PC-3 (cell line): ENCODE measurements at regions not wholly inside any gene's neighbourhood (a gene's known extent, or its start where the extent isn't known, plus 50 kb on each side); places are given as distances from the start of the nearest gene placed in this dataset.

ENCODE experiments used
- ATAC-seq: fragments of 200-7000 bp; cut with Tn5 transposase; 2 replicates; pipeline ENCODE4 v1.9.1; 2020; ENCODE audit warnings: mild to moderate bottlenecking, moderate library complexity
- BruUV-seq: library from RNA; stranded (reverse); fragments of 400-500 nt; replicated peaks from 2 replicates; lab custom pipeline; 2021; lab: Mats Ljungman, UMichigan
- CTCF ChIA-PET: fragments of 300-600 bp; sonication (Branson Sonifier 250); formaldehyde crosslinking; loops from one replicate; lab custom pipeline; 2022; ENCODE audit warnings: antibody characterized with exemption; lab: Charles Lee
- POLR2A ChIA-PET: fragments of 300-600 bp; sonication (Branson Sonifier 250); formaldehyde crosslinking; loops from one replicate; lab custom pipeline; 2022; ENCODE audit warnings: antibody characterized with exemption; ENCODE audit not compliant: unreplicated experiment; lab: Charles Lee
- DNase-seq: peaks from one replicate; pipeline ENCODE4 v3.0.0-alpha.2; 2015
- H2AFZ ChIP-seq: fragments of 300-600 bp; sonication (generic); 2 replicates; pipeline ENCODE4 v1.6.0; 2016; ENCODE audit warnings: antibody characterized with exemption, low read length
- H3F3A ChIP-seq: fragments of 300-600 bp; sonication (generic); one replicate; pipeline ENCODE4 v1.6.0; 2017; ENCODE audit warnings: antibody characterized with exemption, low read length, control low read depth, mild to moderate bottlenecking; ENCODE audit not compliant: unreplicated experiment
- H3K27ac ChIP-seq: fragments of 300-600 bp; sonication (generic); 2 replicates; pipeline ENCODE4 v1.5.1; 2016; ENCODE audit warnings: mild to moderate bottlenecking, low read length
- H3K27me3 ChIP-seq: fragments of 300-600 bp; sonication (generic); 2 replicates; pipeline ENCODE4 v1.6.1; 2016; ENCODE audit warnings: low read length, mixed read lengths
- H3K36me3 ChIP-seq: fragments of 300-600 bp; sonication (generic); 2 replicates; pipeline ENCODE4 v1.6.1; 2016; ENCODE audit warnings: low read depth, mixed run types, low read length, mixed read lengths
- H3K4me1 ChIP-seq: fragments of 300-600 bp; sonication (generic); 2 replicates; pipeline ENCODE4 v1.5.1; 2016; ENCODE audit warnings: low read length; ENCODE audit not compliant: insufficient read depth
- H3K4me2 ChIP-seq: fragments of 300-600 bp; sonication (generic); 2 replicates; pipeline ENCODE4 v1.6.0; 2016; ENCODE audit warnings: low read length
- H3K4me3 ChIP-seq: fragments of 300-600 bp; sonication (generic); 2 replicates; pipeline ENCODE4 v1.5.1; 2016; ENCODE audit warnings: mild to moderate bottlenecking, low read length, mixed read lengths
- H3K79me2 ChIP-seq: fragments of 300-600 bp; sonication (generic); 2 replicates; pipeline ENCODE4 v1.6.1; 2017; ENCODE audit warnings: low read length, mixed read lengths
- H3K9ac ChIP-seq: fragments of 300-600 bp; sonication (generic); 2 replicates; pipeline ENCODE4 v1.6.0; 2016; ENCODE audit warnings: mild to moderate bottlenecking, low read length
- H3K9me2 ChIP-seq: fragments of 300-600 bp; sonication (generic); replicated peaks from 2 replicates; pipeline ENCODE4 v1.6.1; 2016; ENCODE audit warnings: mixed run types, low read length, mixed read lengths
- H3K9me3 ChIP-seq: fragments of 300-600 bp; sonication (generic); 2 replicates; pipeline ENCODE4 v1.6.1; 2016; ENCODE audit warnings: low read length, mixed read lengths
- H4K20me1 ChIP-seq: fragments of 300-600 bp; sonication (generic); 2 replicates; pipeline ENCODE4 v1.6.1; 2016; ENCODE audit warnings: low read length, mixed read lengths
- CTCF ChIP-seq: fragments of 300-600 bp; sonication (generic); conservative IDR thresholded peaks from 2 replicates; pipeline ENCODE4 v1.5.1; 2017; ENCODE audit warnings: antibody characterized with exemption, low read depth, mild to moderate bottlenecking, low read length
- EZH2 ChIP-seq: fragments of 300-600 bp; sonication (generic); IDR thresholded peaks from one replicate; pipeline ENCODE4 v1.6.1; 2017; ENCODE audit warnings: antibody characterized with exemption, mild to moderate bottlenecking, low read length; ENCODE audit not compliant: unreplicated experiment
- EZH2phosphoT487 ChIP-seq: fragments of 300-600 bp; sonication (generic); IDR thresholded peaks from 2 replicates; pipeline ENCODE4 v1.6.1; 2018; ENCODE audit warnings: mild to moderate bottlenecking, antibody characterized with exemption, low read length, borderline replicate concordance
- intact Hi-C: fragments of 100-400 bp; cut with micrococcal nuclease; formaldehyde crosslinking; loops from 2 replicates; pipeline ENCODE4 v1.9.0; 2023

GRCh38 chr9:81490605-81491331 is 198.6 kb downstream of the TLE1 start:
- no peaks in the 10 kb centered on the region for H3K36me3 ChIP-seq
- no peaks in the 10 kb centered on the region for H3K27me3 ChIP-seq
- no TSS peak for BruUV-seq
- H3K9me2 ChIP-seq: no peaks in the 10 kb centered on the region
- H4K20me1 ChIP-seq: no peaks in the 10 kb centered on the region
- ChIA-PET CTCF (interaction anchor here (0.7 kb wide), 1 partner anchor 59 kb away, joined by 4 read pairs; no protein-coding TSS in a partner anchor), POLR2A (no interaction called here)
- no peaks in the 10 kb centered on the region for H3K9me3 ChIP-seq
- H3K27ac ChIP-seq: peak overlapping the region; percentile 75
- DNase-seq (peak; percentile 72), ATAC-seq (peak; percentile 27)
- H3K4me3 ChIP-seq: no peak overlapping the region; the same call in 1 of the 2 replicates
- peaks cover 40% of the 10 kb centered on the region for H3K4me1 ChIP-seq
- TF ChIP-seq EZH2phosphoT487 (no peak), EZH2 (no peak), CTCF (no peak)
- intact Hi-C loops: loop anchor here (5.0 to 10.0 kb wide), 6 partner anchors 78 to 366 kb away; no protein-coding TSS in a partner anchor
- H3F3A ChIP-seq: peaks cover 6% of the 10 kb centered on the region
- no peak overlapping the region for H3K4me2 ChIP-seq
- H2AFZ ChIP-seq: no peak overlapping the region
- no peak overlapping the region for H3K9ac ChIP-seq
- H3K79me2 ChIP-seq: no peaks in the 10 kb centered on the region

GRCh38 chr9:81489046-81489445 is 200.3 kb downstream of the TLE1 start:
- H3K9me3 ChIP-seq: no peaks in the 10 kb centered on the region
- no peak overlapping the region for H3K9ac ChIP-seq
- H3F3A ChIP-seq: peaks cover 6% of the 10 kb centered on the region
- no peak for TF ChIP-seq CTCF
- no peak for TF ChIP-seq EZH2phosphoT487
- no peak for TF ChIP-seq EZH2
- no peak overlapping the region for H3K4me3 ChIP-seq
- no peaks in the 10 kb centered on the region for H3K79me2 ChIP-seq
- H3K9me2 ChIP-seq: no peaks in the 10 kb centered on the region
- no peak overlapping the region for H2AFZ ChIP-seq
- DNase-seq: no peak
- intact Hi-C loops: no loop called here
- CTCF ChIA-PET: no interaction called here
- no peaks in the 10 kb centered on the region for H4K20me1 ChIP-seq
- H3K27ac ChIP-seq: no peak overlapping the region
- no peak for ATAC-seq
- H3K4me1 ChIP-seq: peaks cover 39% of the 10 kb centered on the region
- H3K36me3 ChIP-seq: no peaks in the 10 kb centered on the region
- H3K27me3 ChIP-seq: no peaks in the 10 kb centered on the region
- no TSS peak for BruUV-seq
- POLR2A ChIA-PET: no interaction called here
- H3K4me2 ChIP-seq: no peak overlapping the region
